GM21381 (cell line): ENCODE measurements at regions not wholly inside any gene's neighbourhood (a gene's known extent, or its start where the extent isn't known, plus 50 kb on each side); places are given as distances from the start of the nearest gene placed in this dataset.

ENCODE experiments used
- ATAC-seq: cut with Tn5 transposase; IDR thresholded peaks from one replicate; pipeline ENCODE4 v1.9.1; 2021; ENCODE audit warnings: mild to moderate bottlenecking, moderate library complexity; ENCODE audit not compliant: unreplicated experiment

- no peak for ATAC-seq
These were observed 66.3 kb upstream of the FAM9C start for GRCh38 chrX:13110433-13111324.

GRCh38 chrX:13109817-13110216, 65.4 kb upstream of the FAM9C start:
- ATAC-seq: no peak

- no peak for ATAC-seq
These were observed 59.5 kb upstream of the FAM9C start for GRCh38 chrX:13103914-13104274.

GRCh38 chrX:13103188-13103913, 58.9 kb upstream of the FAM9C start:
- ATAC-seq: no peak

- no peak for ATAC-seq
These were observed 58.2 kb upstream of the FAM9C start for GRCh38 chrX:13102636-13103035.

- no peak for ATAC-seq
These were observed 57.2 kb upstream of the FAM9C start for GRCh38 chrX:13101441-13102139.

- ATAC-seq: no peak
These were observed 54.7 kb upstream of the FAM9C start for GRCh38 chrX:13099121-13099520.

- no peak for ATAC-seq
These were observed 52.3 kb upstream of the FAM9C start for GRCh38 chrX:13096728-13097127.

GRCh38 chrX:13094828-13095341, 50.5 kb upstream of the FAM9C start:
- no peak for ATAC-seq

- no peak for ATAC-seq
These were observed 50.0 kb upstream of the FAM9C start for GRCh38 chrX:13094374-13094773.
